ENCODE measurements at regions not wholly inside any gene's neighbourhood (a gene's known extent, or its start where the extent isn't known, plus 50 kb on each side); places are given as distances from the start of the nearest gene placed in this dataset.
A peak's percentile ranks its signal among the peaks of the same experiment; 100 is the strongest.

- Histone ChIP-seq H3K27ac (no peak overlapping the region), H3K9ac (ENCODE audit: low read depth in 2 of 2, low read length in 2 of 2) (no peak overlapping the region), H3K9me3 (no peaks in the 10 kb centered on the region), H3K4me3 (no peak overlapping the region), H3K4me1 (no peaks in the 10 kb centered on the region), H3K36me3 (no peaks in the 10 kb centered on the region), H3K27me3 (no peaks in the 10 kb centered on the region)
- intact Hi-C loops (cut with DNase I), result no loop called here
- no peak for DNase-seq
- TF ChIP-seq CTCF (IDR thresholded peaks at IDR 0.05), result no peak
Observed at GRCh38 chr13:73300718-73301425, 242.1 kb downstream of the KLF5 start.

- H3K36me3 ChIP-seq, result no peaks in the 10 kb centered on the region
- H3K27ac ChIP-seq, result no peak overlapping the region
- H3K4me3 ChIP-seq, result no peak overlapping the region
- TF ChIP-seq CTCF (IDR thresholded peaks at IDR 0.05), result no peak
- H3K9ac ChIP-seq (ENCODE audit: low read depth in 2 of 2, low read length in 2 of 2), result no peak overlapping the region
- H3K9me3 ChIP-seq, result no peaks in the 10 kb centered on the region
- no peak for DNase-seq
- no peaks in the 10 kb centered on the region for H3K4me1 ChIP-seq
- no peaks in the 10 kb centered on the region for H3K27me3 ChIP-seq
- intact Hi-C loops (cut with DNase I), result no loop called here
Observed at GRCh38 chr13:73299787-73300186, 241.0 kb downstream of the KLF5 start.

GRCh38 chr13:73293913-73294523 lies 235.2 kb downstream of the KLF5 start:
- no peak overlapping the region for H3K9ac ChIP-seq (ENCODE audit: low read depth in 2 of 2, low read length in 2 of 2)
- no peaks in the 10 kb centered on the region for H3K27me3 ChIP-seq
- H3K9me3 ChIP-seq, result no peaks in the 10 kb centered on the region
- TF ChIP-seq CTCF (IDR thresholded peaks at IDR 0.05), result no peak
- DNase-seq, result peak; percentile 43
- H3K36me3 ChIP-seq, result no peaks in the 10 kb centered on the region
- H3K27ac ChIP-seq, result no peak overlapping the region
- no peak overlapping the region for H3K4me3 ChIP-seq
- H3K4me1 ChIP-seq, result no peaks in the 10 kb centered on the region
- intact Hi-C loops (cut with DNase I), result no loop called here

- intact Hi-C loops (cut with DNase I), result no loop called here
- no peaks in the 10 kb centered on the region for H3K36me3 ChIP-seq
Observed at GRCh38 chr13:73292127-73292526, 233.3 kb downstream of the KLF5 start.

GRCh38 chr13:73290844-73291243 lies 232.0 kb downstream of the KLF5 start:
- intact Hi-C loops (cut with DNase I), result no loop called here
- DNase-seq, result no peak
- no peak overlapping the region for H3K4me3 ChIP-seq
- H3K4me1 ChIP-seq, result no peaks in the 10 kb centered on the region
- H3K9ac ChIP-seq (ENCODE audit: low read depth in 2 of 2, low read length in 2 of 2), result no peak overlapping the region
- H3K9me3 ChIP-seq, result no peaks in the 10 kb centered on the region
- no peaks in the 10 kb centered on the region for H3K27me3 ChIP-seq
- no peak for TF ChIP-seq CTCF (IDR thresholded peaks at IDR 0.05)
- no peak overlapping the region for H3K27ac ChIP-seq
- H3K36me3 ChIP-seq, result no peaks in the 10 kb centered on the region

More at GRCh38 chr13:73292127-73292526, 233.3 kb downstream of the KLF5 start:
- Histone ChIP-seq H3K4me1 (no peaks in the 10 kb centered on the region), H3K27me3 (no peaks in the 10 kb centered on the region), H3K27ac (no peak overlapping the region), H3K9me3 (no peaks in the 10 kb centered on the region), H3K9ac (ENCODE audit: low read depth in 2 of 2, low read length in 2 of 2) (no peak overlapping the region), H3K4me3 (no peak overlapping the region)
- no peak for TF ChIP-seq CTCF (IDR thresholded peaks at IDR 0.05)
- no peak for DNase-seq

Measured in colonic mucosa (tissue), 4 donors.